H9 (cell line): ENCODE measurements at regions not wholly inside any gene's neighbourhood (a gene's known extent, or its start where the extent isn't known, plus 50 kb on each side); places are given as distances from the start of the nearest gene placed in this dataset.

Source experiments
- DNase-seq: peaks from one replicate; pipeline ENCODE4 v3.0.0-alpha.2; 2017
- H2AFZ ChIP-seq: one replicate; pipeline ENCODE4 v1.6.1; 2013; ENCODE audit warnings: mild to moderate bottlenecking, low read length, control low read depth, moderate library complexity
- H2AK5ac ChIP-seq: 2 replicates; pipeline ENCODE4 v1.6.1; 2013; ENCODE audit warnings: low read length, control low read depth, mixed read lengths; ENCODE audit not compliant: insufficient read length
- H2BK120ac ChIP-seq: one replicate; pipeline ENCODE4 v1.6.1; 2013; ENCODE audit warnings: low read depth, mild to moderate bottlenecking, low read length, control low read depth, inconsistent platforms; ENCODE audit not compliant: poor library complexity, severe bottlenecking
- H2BK12ac ChIP-seq: 2 replicates; pipeline ENCODE4 v1.6.1; 2013; ENCODE audit warnings: low read length, control low read depth, mixed read lengths, low read depth; ENCODE audit not compliant: insufficient read length
- H2BK15ac ChIP-seq: 2 replicates; pipeline ENCODE4 v1.6.1; 2013; ENCODE audit warnings: low read depth, low read length, control low read depth
- H2BK20ac ChIP-seq: one replicate; pipeline ENCODE4 v1.6.1; 2013; ENCODE audit warnings: low read depth, mild to moderate bottlenecking, low read length, control low read depth, inconsistent platforms; ENCODE audit not compliant: poor library complexity, severe bottlenecking
- H2BK5ac ChIP-seq: 2 replicates; pipeline ENCODE4 v1.6.1; 2013; ENCODE audit warnings: low read length, control low read depth, mixed read lengths; ENCODE audit not compliant: insufficient read length
- H3K14ac ChIP-seq: 2 replicates; pipeline ENCODE4 v1.6.1; 2013; ENCODE audit warnings: low read length, control low read depth; ENCODE audit not compliant: insufficient read depth
- H3K18ac ChIP-seq: 2 replicates; pipeline ENCODE4 v1.6.1; 2013; ENCODE audit warnings: low read depth, mild to moderate bottlenecking, mixed read lengths, low read length, control low read depth; ENCODE audit not compliant: insufficient read length
- H3K23ac ChIP-seq: 2 replicates; pipeline ENCODE4 v1.6.1; 2013; ENCODE audit warnings: low read length, control low read depth, mixed read lengths, low read depth; ENCODE audit not compliant: insufficient read length
- H3K23me2 ChIP-seq: 2 replicates; pipeline ENCODE4 v1.6.1; 2013; ENCODE audit warnings: low read depth, mild to moderate bottlenecking, mixed read lengths, low read length, control low read depth; ENCODE audit not compliant: insufficient read length, poor library complexity, severe bottlenecking
- H3K27ac ChIP-seq: 2 replicates; pipeline ENCODE4 v1.5.1; 2013; ENCODE audit warnings: low read length, control low read depth, mixed read lengths, low read depth; ENCODE audit not compliant: insufficient read length
- H3K27me3 ChIP-seq: 2 replicates; pipeline ENCODE4 v1.6.1; 2013; ENCODE audit warnings: low read length, control low read depth, inconsistent platforms; ENCODE audit not compliant: insufficient read depth
- H3K4ac ChIP-seq: 2 replicates; pipeline ENCODE4 v1.6.1; 2013; ENCODE audit warnings: low read depth, mild to moderate bottlenecking, control low read depth, inconsistent platforms, low read length, moderate library complexity
- H3K4me1 ChIP-seq: 2 replicates; pipeline ENCODE4 v1.6.1; 2013; ENCODE audit warnings: low read length, control low read depth, inconsistent platforms; ENCODE audit not compliant: insufficient read depth
- H3K4me2 ChIP-seq: 2 replicates; pipeline ENCODE4 v1.6.1; 2013; ENCODE audit warnings: low read length, control low read depth, mixed read lengths; ENCODE audit not compliant: insufficient read length, insufficient read depth
- H3K56ac ChIP-seq: 2 replicates; pipeline ENCODE4 v1.6.1; 2013; ENCODE audit warnings: low read depth, mild to moderate bottlenecking, mixed read lengths, low read length, control low read depth; ENCODE audit not compliant: insufficient read length
- H3K79me1 ChIP-seq: 2 replicates; pipeline ENCODE4 v1.6.1; 2013; ENCODE audit warnings: low read depth, mild to moderate bottlenecking, moderate library complexity, low read length, control low read depth, inconsistent platforms; ENCODE audit not compliant: insufficient read depth, poor library complexity, severe bottlenecking
- H3K79me2 ChIP-seq: 2 replicates; pipeline ENCODE4 v1.6.1; 2013; ENCODE audit warnings: low read length, control low read depth, inconsistent platforms; ENCODE audit not compliant: insufficient read depth
- H3K9ac ChIP-seq: 2 replicates; pipeline ENCODE4 v1.6.1; 2013; ENCODE audit warnings: low read length, control low read depth, mixed read lengths; ENCODE audit not compliant: insufficient read length; ENCODE audit errors: extremely low read depth
- H3K9me3 ChIP-seq: one replicate; pipeline ENCODE4 v1.6.1; 2013; ENCODE audit warnings: low read depth, low read length, inconsistent platforms; ENCODE audit not compliant: control insufficient read depth
- H3T11ph ChIP-seq: one replicate; pipeline ENCODE4 v1.6.1; 2013; ENCODE audit warnings: mild to moderate bottlenecking, low read length, control low read depth, inconsistent platforms
- H4K20me1 ChIP-seq: one replicate; pipeline ENCODE4 v1.6.1; 2013; ENCODE audit not compliant: control insufficient read depth, insufficient read length, insufficient read depth
- H4K5ac ChIP-seq: 2 replicates; pipeline ENCODE4 v1.6.1; 2013; ENCODE audit warnings: low read depth, mild to moderate bottlenecking, mixed read lengths, low read length, control low read depth; ENCODE audit not compliant: insufficient read length
- H4K8ac ChIP-seq: replicated peaks from 2 replicates; pipeline ENCODE4 v1.6.1; 2013; ENCODE audit warnings: low read length, control low read depth, mixed read lengths, low read depth; ENCODE audit not compliant: insufficient read length
- H4K91ac ChIP-seq: 2 replicates; pipeline ENCODE4 v1.6.1; 2013; ENCODE audit warnings: low read depth, mild to moderate bottlenecking, moderate library complexity, mixed read lengths, low read length, control low read depth; ENCODE audit not compliant: insufficient read length
- H3K27ac Mint-ChIP-seq, 3 experiments: 2 replicates in 2 of 3; 3 replicates in 1 of 3; pipeline ENCODE4 v1.8.0; 2020 to 2021; ENCODE audit warnings: mixed read lengths in 3 of 3, mild to moderate bottlenecking in 1 of 3, moderate library complexity in 1 of 3
- H3K27me3 Mint-ChIP-seq: 2 replicates; pipeline ENCODE4 v1.8.0; 2021; ENCODE audit warnings: low read depth, mild to moderate bottlenecking, moderate library complexity, mixed read lengths
- H3K36me3 Mint-ChIP-seq, 3 experiments: 2 replicates in 2 of 3; 3 replicates in 1 of 3; pipeline ENCODE4 v1.8.0; 2020 to 2021; ENCODE audit warnings: low read depth in 3 of 3, mixed read lengths in 3 of 3; ENCODE audit not compliant: insufficient read depth in 1 of 3
- H3K4me1 Mint-ChIP-seq, 2 experiments: 2 replicates each; pipeline ENCODE4 v1.8.0; 2020; ENCODE audit warnings: mixed read lengths in 2 of 2
- H3K4me3 Mint-ChIP-seq, 2 experiments: 2 replicates in 1 of 2; 3 replicates in 1 of 2; pipeline ENCODE4 v1.8.0; 2020 to 2021; ENCODE audit warnings: mild to moderate bottlenecking in 2 of 2, mixed read lengths in 2 of 2, moderate library complexity in 1 of 2
- H3K9me3 Mint-ChIP-seq, 2 experiments: 2 replicates in 1 of 2; 3 replicates in 1 of 2; pipeline ENCODE4 v1.8.0; 2020; ENCODE audit warnings: mild to moderate bottlenecking in 2 of 2, mixed read lengths in 2 of 2, moderate library complexity in 1 of 2
- CTCF ChIP-seq: fragments of 200-600 bp; sonication (generic); conservative IDR thresholded peaks from 3 replicates; pipeline ENCODE4 v1.8.0; 2021; ENCODE audit warnings: antibody characterized with exemption, mild to moderate bottlenecking
- WGBS: extraction: QIAGEN DNeasy Blood & Tissue Kit; methylation state at CpG from one replicate; pipeline ENCODE4 v1.1.7; 2013; ENCODE audit warnings: missing lambda C conversion rate, low lambda C conversion rate, mixed read lengths; ENCODE audit not compliant: insufficient read length; ENCODE audit errors: extremely low coverage; 5-methylcytosine and 5-hydroxymethylcytosine counted together

- Histone ChIP-seq H3K4ac (no peak overlapping the region), H2BK5ac (no peak overlapping the region), H2BK15ac (no peak overlapping the region), H4K20me1 (no peaks in the 10 kb centered on the region), H4K91ac (no peak overlapping the region), H3K27me3 (no peaks in the 10 kb centered on the region), H3K4me1 (no peaks in the 10 kb centered on the region), H3K4me2 (no peak overlapping the region), H3K14ac (no peak overlapping the region), H3K9me3 (no peaks in the 10 kb centered on the region), H4K5ac (no peak overlapping the region), H3K23ac (no peak overlapping the region), H2BK20ac (no peak overlapping the region), H3K56ac (no peak overlapping the region), H3K18ac (no peak overlapping the region), H3K9ac (no peak overlapping the region), H2BK120ac (no peak overlapping the region), H2AK5ac (no peak overlapping the region), H3K79me1 (no peaks in the 10 kb centered on the region), H3K27ac (no peak overlapping the region), H3T11ph (no peak overlapping the region), H2AFZ (no peak overlapping the region), H3K79me2 (no peaks in the 10 kb centered on the region), H4K8ac (no peak overlapping the region), H2BK12ac (no peak overlapping the region), H3K23me2 (no peaks in the 10 kb centered on the region)
- Mint-ChIP-seq H3K27me3 (no peaks in the 10 kb centered on the region), H3K4me3 (no peak overlapping the region), H3K36me3 (no peaks in the 10 kb centered on the region), H3K4me1 (peaks cover 3 to 4% of the 10 kb centered on the region in 2 experiments; a peak in 1 of 4 replicates), H3K27ac (no peak overlapping the region), H3K9me3 (no peaks in the 10 kb centered on the region)
- TF ChIP-seq CTCF = no peak
- no CpG with 5 or more reads among the region's 2 CpGs for WGBS
- no peak for DNase-seq
These were observed 165.2 kb upstream of the DEFB112 start for GRCh38 chr6:50214937-50215336.
